Epidermal melanocyte (primary cell): ENCODE measurements at regions not wholly inside any gene's neighbourhood (a gene's known extent, or its start where the extent isn't known, plus 50 kb on each side); places are given as distances from the start of the nearest gene placed in this dataset.

Experiments used
- DNase-seq: peaks from one replicate; pipeline ENCODE4 v3.0.0; 2011; ENCODE audit warnings: low spot score; ENCODE audit not compliant: insufficient read length

- no peak for DNase-seq
Observed at GRCh38 chr9:99365233-99365980, 143.3 kb downstream of the SEC61B start.

GRCh38 chr9:99366183-99366582 lies 144.1 kb downstream of the SEC61B start:
- DNase-seq, result no peak

- no peak for DNase-seq
Observed at GRCh38 chr9:99366621-99367020, 144.5 kb downstream of the SEC61B start.

GRCh38 chr9:99368341-99369326 lies 146.6 kb downstream of the SEC61B start:
- DNase-seq, result peak; percentile 80

GRCh38 chr9:99369327-99369722 lies 147.2 kb downstream of the SEC61B start:
- no peak for DNase-seq

- no peak for DNase-seq
Observed at GRCh38 chr9:99370376-99370775, 148.3 kb downstream of the SEC61B start.

- no peak for DNase-seq
Observed at GRCh38 chr9:99371376-99371775, 149.3 kb downstream of the SEC61B start.

- DNase-seq, result no peak
Observed at GRCh38 chr9:99373912-99374311, 151.8 kb downstream of the SEC61B start.

GRCh38 chr9:99374793-99375192 lies 152.7 kb downstream of the SEC61B start:
- DNase-seq, result no peak

GRCh38 chr9:99375481-99375880 lies 153.4 kb downstream of the SEC61B start:
- no peak for DNase-seq

- DNase-seq, result no peak
Observed at GRCh38 chr9:99377790-99378775, 156.0 kb downstream of the SEC61B start.

GRCh38 chr9:99383536-99383935 lies 161.5 kb downstream of the SEC61B start:
- DNase-seq, result no peak

GRCh38 chr9:99385215-99385614 lies 163.1 kb downstream of the SEC61B start:
- DNase-seq, result no peak

GRCh38 chr9:99385814-99386279 lies 163.8 kb downstream of the SEC61B start:
- no peak for DNase-seq

- no peak for DNase-seq
Observed at GRCh38 chr9:99387431-99387830, 165.3 kb downstream of the SEC61B start.

- DNase-seq, result no peak
Observed at GRCh38 chr9:99389087-99390033, 167.3 kb downstream of the SEC61B start.

- DNase-seq, result no peak
Observed at GRCh38 chr9:99391937-99392594, 170.0 kb downstream of the SEC61B start.

GRCh38 chr9:99392986-99393385 lies 170.9 kb downstream of the SEC61B start:
- no peak for DNase-seq

- DNase-seq, result no peak
Observed at GRCh38 chr9:99393993-99394392, 171.9 kb downstream of the SEC61B start.
